Stimulated activated CD4-positive, alpha-beta T cell treated with anti-CD3 and anti-CD28 coated beads, Interleukin-12 subunit alpha, Interleukin-12 subunit beta, amount 100 ng/mL, for 24 hours (primary cell): ENCODE measurements at regions not wholly inside any gene's neighbourhood (a gene's known extent, or its start where the extent isn't known, plus 50 kb on each side); places are given as distances from the start of the nearest gene placed in this dataset.

Experiments used
- DNase-seq, 2 experiments: peaks; one replicate each; pipeline ENCODE4 v3.0.0-alpha.2; 2020; ENCODE audit warnings: low read depth in 2 of 2

- DNase-seq: no peak
Observed at GRCh38 chr22:49097171-49097925, 730.3 kb downstream of the BRD1 start.

GRCh38 chr22:49096476-49096875 is 731.2 kb downstream of the BRD1 start:
- DNase-seq: no peak

DNA sequence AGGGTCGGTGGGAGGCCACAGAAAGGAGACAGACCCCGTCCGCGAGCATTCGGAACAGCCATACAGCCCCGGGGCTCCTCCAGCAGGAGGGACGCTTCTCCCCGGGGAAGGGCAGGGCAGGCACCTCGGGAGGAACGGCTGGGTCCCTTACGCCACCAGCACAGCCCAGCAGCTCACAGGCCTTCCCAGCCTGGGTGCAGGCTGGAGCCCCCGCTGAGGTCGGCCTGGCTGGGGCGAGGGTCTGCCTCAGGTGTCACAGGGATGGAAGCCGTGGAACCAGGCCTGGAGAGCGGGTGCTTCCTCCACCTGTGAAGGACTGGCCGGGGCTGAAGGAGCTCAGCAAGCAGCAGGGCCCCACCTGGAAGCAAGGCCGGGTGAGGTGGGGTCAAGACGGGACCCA is 732.3 kb downstream of the BRD1 start:
- no peak for DNase-seq

- no peak for DNase-seq
Observed at GRCh38 chr22:49094858-49095257, 732.8 kb downstream of the BRD1 start.

DNA sequence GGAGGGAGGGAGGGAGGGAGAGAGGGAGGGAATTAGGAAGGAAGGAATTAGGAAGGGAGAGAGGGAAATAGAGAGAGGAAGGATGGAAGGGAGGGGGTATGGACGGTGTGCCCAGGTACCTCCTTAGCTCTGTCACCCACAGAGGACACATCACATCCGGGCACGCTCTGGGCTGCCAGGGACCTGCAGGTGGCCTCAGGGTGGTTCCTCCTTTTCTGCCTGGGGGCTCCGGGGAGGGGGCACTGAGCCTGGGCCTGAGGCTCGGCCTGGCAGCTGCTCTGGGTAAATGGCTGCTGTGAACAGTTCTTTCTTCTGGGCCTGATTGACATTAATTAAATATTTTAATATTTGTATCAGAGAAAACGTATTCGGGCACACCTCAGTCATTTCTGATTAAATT is 733.5 kb downstream of the BRD1 start:
- no peak for DNase-seq

DNA sequence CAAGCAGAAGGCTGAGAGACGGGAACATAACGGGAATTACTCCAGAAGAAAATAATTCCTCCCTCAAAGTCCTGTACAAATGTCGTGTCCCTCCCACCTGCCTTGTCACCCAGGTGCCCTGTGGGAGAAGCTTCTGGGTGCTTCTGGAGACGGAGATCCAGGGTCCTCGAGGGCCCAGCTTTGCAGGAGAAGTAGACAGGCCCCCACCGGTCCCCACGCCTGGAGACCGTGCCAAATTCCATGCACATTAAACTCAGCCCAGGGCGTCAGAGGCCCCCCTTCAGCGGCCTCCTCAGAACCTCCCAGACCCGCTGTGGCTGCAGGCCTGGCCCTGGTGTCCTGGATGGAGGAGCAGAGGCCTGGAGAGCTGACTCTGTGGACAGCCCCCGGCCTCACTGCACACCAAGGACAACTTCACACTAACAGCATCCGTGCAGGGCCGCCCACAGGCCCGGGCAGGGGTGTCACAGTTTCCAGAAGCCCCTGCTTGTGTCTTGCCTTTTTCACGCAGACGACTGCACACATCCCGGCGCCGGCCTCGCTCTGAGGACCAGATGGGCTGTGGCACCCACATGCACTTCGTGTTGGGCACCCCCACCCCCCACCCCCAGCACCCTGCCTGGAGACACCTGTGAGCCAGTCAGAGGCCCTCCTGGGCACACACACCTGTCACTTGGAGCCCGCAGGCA is 734.3 kb downstream of the BRD1 start:
- DNase-seq: no peak

DNA sequence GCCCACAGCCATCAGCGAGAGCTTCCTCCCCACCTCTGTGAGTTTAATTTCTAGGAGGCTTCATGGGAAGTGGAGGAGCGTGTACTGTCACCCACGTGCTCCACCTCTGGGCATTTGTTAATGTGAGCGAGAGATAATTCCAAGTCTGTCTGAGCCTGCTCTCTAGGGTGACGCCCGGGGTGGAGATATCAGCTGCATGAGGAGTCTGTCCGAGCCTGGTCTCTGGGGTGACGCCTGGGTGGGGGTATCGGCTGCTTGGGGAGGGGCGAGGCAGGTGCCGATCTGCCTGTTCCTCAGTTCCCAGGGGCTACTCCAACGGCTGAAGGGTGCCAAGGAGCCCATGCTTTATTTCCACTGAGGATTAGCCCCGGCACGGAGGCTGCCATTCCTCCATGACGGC is 735.0 kb downstream of the BRD1 start:
- DNase-seq: no peak

DNA sequence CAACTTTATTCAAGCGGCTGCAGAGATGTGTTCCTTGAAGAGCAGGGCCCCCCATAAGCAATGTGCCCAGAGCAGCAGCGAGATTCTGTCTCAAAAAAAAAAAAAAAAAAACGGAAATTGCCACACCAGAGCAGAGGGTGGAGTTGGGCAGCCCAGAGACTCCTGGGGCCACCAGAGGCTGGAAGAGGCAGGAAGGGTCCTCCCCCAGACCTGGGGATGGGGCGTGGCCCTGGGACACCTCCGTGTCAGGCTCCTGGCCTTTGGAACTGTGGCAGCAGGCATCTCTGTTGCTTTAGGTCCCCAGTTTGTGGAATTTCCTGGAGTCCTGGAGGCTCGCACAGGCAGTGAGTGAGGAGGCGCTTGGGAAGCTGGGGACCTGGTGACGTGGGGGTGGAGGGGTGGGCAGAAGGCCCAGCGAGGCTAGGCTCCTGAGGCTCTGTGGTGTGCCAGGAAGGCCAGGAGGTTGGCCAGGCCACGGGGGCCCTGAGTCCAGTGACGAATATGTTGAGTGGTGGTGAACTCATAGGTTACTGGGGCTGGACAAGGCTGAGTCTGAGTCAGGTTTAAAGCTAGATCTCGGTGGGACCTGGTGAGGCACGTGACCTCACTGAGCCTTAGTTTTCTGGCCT is 735.6 kb downstream of the BRD1 start:
- no peak for DNase-seq

GRCh38 chr22:49091451-49091850 is 736.2 kb downstream of the BRD1 start:
- DNase-seq: no peak

- no peak for DNase-seq
Observed at GRCh38 chr22:49090853-49091135, 736.9 kb downstream of the BRD1 start.

- DNase-seq: no peak
Observed at GRCh38 chr22:49090061-49090852, 737.4 kb downstream of the BRD1 start.

GRCh38 chr22:49088801-49089791 is 738.6 kb downstream of the BRD1 start:
- DNase-seq: no peak

DNA sequence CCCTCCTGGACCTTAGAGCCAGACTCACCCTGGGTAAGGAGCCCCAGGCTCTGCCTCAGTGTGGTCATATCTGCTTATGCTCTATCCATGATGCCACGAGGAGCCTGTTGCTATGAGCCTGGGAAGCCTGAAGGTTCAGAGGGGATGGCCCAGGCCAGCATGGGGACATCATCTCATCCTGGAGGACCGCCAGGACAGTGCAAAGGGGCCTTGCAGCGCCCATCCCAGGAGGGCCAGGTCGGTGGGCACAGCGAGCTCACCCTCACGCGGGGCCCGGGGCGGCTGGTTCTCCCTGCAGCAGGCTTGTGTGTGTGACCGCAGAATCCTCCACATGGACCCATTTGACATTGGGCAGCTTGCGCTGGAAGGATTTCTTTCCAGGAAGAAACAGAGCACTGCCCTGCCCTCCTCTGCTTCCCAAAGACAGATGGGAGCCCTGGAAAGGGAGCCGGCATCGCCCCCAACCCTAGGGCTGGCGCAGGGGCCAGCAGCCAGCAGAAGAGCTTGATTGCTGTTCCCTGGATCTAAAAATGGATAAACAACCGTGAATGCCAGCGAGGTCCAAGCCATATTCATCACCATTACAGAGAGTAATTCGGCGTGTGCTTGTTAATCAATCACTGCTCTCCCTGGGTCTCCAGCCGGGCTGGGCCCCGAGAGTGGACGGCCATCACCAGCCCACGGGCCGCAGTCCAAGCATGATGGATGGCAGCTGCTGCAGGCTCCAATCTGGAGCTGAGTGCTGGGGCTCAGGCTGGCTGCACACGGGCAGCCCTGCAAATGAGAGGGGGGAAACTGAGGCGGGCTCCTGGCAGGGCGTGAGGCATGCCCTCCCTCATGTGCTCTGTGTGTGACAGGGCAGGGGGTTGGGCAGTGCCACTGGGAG is 739.7 kb downstream of the BRD1 start:
- DNase-seq: no peak

DNA sequence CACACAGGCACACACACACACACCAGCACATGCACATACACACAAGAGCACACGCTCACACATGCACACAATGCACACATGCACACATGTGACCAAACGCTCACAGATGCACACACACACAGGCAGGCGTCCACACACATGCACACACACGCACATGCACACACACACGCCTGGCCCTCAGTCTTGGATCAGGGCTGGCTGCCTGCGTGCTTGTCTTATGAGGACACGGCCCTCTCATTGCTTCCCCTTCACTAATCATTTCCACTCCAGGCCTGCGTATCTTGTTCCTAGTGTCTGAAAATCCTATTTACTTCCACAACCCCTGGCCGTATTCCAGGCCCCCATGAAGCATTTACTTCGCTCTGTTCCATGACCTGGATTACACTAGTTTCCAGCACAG is 740.5 kb downstream of the BRD1 start:
- no peak for DNase-seq

DNA sequence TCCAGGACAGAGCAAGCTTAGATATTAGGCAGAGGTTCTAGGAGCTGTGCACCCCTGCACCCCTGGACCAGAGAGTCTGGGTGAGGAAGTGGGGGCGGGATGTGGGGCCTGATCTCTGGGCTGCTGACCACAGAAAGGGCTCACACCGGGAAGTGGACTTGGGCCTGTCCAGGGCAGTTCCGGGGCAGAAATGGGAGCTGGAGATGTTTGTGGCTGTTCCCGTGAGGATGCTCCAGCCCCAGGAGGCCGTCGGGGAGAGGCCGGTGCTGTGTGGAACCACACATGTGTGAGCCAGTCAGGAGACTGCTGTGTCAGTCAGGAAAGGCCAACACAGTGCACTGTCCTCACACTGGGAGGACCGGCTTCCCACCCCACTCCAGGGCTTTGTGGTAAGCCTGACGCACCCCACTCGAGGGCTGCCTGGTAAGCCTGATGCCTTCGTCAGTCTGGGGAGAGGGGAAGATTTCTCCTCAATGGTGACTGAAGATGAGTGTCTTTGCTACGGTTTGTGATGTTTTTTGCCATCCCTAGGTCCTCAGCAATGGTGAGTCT is 741.0 kb downstream of the BRD1 start:
- DNase-seq: no peak

DNA sequence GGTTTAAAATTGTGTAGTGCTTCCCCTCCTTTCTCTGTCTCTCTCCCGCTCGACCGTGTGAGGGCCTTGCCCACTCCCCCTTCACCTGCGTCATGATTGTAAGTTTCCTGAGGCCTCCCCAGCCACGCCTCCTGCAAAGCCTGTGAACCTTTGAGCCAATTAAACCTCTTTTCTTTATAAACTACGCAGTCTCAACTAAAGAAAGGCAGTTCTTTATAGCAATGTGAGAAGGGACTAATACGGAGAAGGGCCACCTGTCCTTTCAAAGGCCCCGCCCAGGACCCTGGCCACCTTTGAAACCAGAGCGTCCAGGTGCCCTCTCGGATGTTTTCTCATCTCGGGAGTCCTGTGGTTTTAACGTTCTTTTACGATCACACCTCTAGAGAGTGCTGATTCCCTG is 741.5 kb downstream of the BRD1 start:
- no peak for DNase-seq

GRCh38 chr22:49084206-49084605 is 743.5 kb downstream of the BRD1 start:
- no peak for DNase-seq

- no peak for DNase-seq
Observed at GRCh38 chr22:49083607-49084006, 744.1 kb downstream of the BRD1 start.

DNA sequence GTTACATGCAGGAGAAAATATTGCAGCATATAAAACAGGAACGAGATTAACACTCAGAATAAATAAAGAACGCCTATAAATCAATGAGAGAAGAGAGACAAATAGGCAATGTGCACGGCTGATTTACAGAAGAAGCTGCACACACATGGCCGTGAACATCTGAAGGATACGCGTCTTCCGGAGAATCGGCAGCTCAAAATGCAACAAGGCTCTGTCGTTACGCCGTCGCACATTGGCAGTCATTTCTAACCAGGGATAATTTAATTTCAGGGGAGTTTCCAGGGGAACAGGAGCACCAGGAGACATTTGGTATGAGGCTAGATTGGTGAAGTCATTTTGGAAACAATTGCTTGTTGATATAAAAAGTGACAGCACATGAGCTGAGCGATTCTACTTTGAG is 745.2 kb downstream of the BRD1 start:
- DNase-seq: no peak

DNA sequence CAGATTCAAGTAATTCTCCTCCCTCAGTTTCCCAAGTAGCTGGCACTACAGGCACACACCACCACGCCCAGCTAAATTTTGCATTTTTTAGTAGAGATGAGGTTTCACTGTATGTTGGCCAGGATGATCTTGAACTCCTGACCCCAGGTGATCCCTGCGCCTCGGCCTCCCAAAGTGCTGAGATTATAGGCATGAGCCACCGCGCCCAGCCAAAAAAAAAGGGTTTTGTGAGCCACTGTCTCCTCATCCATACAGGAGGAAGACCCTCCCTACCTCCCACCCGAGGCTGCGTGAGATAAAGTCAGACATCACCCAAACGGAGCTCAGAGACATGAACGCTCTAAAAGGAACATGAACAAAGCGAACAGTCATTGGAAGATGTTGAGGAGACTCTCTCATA is 745.7 kb downstream of the BRD1 start:
- no peak for DNase-seq
